Prostate gland (tissue), 2 donors: ENCODE measurements at regions not wholly inside any gene's neighbourhood (a gene's known extent, or its start where the extent isn't known, plus 50 kb on each side); places are given as distances from the start of the nearest gene placed in this dataset.

Experiments used
- DNase-seq: peaks from one replicate; pipeline ENCODE4 v3.0.0-alpha.2; 2019; ENCODE audit warnings: low spot score
- H3K27ac ChIP-seq, 2 donors: fragments of 200-600 bp; sonication (generic); 2 replicates each; pipeline ENCODE4 v1.5.1; 2017 to 2019
- H3K27me3 ChIP-seq: fragments of 200-600 bp; sonication (generic); replicated peaks from 2 replicates; pipeline ENCODE4 v1.5.1; 2019; ENCODE audit not compliant: insufficient read depth
- H3K36me3 ChIP-seq, 2 donors: fragments of 200-600 bp; sonication (generic); 1 replicate in 1 of 2; 2 replicates in 1 of 2; pipeline versions ENCODE4 v1.5.1 to v1.8.1; 2017 to 2019
- H3K4me1 ChIP-seq: fragments of 200-600 bp; sonication (generic); replicated peaks from 2 replicates; pipeline ENCODE4 v1.5.1; 2019
- H3K4me3 ChIP-seq, 2 donors: fragments of 200-600 bp; sonication (generic); 2 replicates each; pipeline ENCODE4 v1.5.1; 2017 to 2019
- H3K9me3 ChIP-seq: fragments of 200-600 bp; sonication (generic); 2 replicates; pipeline ENCODE4 v1.5.1; 2017
- CTCF ChIP-seq, 4 experiments: fragments of 200-600 bp in 2 of 4; fragments of 450-650 bp in 2 of 4; sonication (generic) in 2 of 4; IDR thresholded peaks; 1 replicate in 3 of 4; 2 replicates in 1 of 4; pipeline ENCODE4 v1.5.1; 2016 to 2019; ENCODE audit warnings: antibody characterized with exemption in 4 of 4, mild to moderate bottlenecking in 2 of 4, moderate library complexity in 2 of 4
- POLR2A ChIP-seq: fragments of 450-650 bp; IDR thresholded peaks from one replicate; pipeline ENCODE4 v1.6.1; 2016; ENCODE audit warnings: antibody characterized with exemption, mild to moderate bottlenecking
- POLR2AphosphoS5 ChIP-seq: sonication (generic); formaldehyde crosslinking; IDR thresholded peaks from one replicate; pipeline ENCODE4 v1.6.1; 2017; ENCODE audit warnings: antibody characterized with exemption
- WGBS: methylation state at CpG from one replicate; pipeline ENCODE4 v1.1.5; 2018; 5-methylcytosine and 5-hydroxymethylcytosine counted together
- intact Hi-C: fragments of 100-400 bp; cut with DNase I; formaldehyde crosslinking; loops from one replicate; pipeline ENCODE4 v1.14.2; 2022

GRCh38 chr18:34159691-34160185 is 65.0 kb downstream of the NOL4 start:
- Histone ChIP-seq H3K4me1 (no peaks in the 10 kb centered on the region), H3K27me3 (no peaks in the 10 kb centered on the region), H3K4me3 (no peak overlapping the region), H3K27ac (no peak overlapping the region), H3K9me3 (no peaks in the 10 kb centered on the region), H3K36me3 (no peaks in the 10 kb centered on the region)
- 55% methylated on average over 14 of the region's 14 CpGs for WGBS
- DNase-seq, result no peak
- TF ChIP-seq CTCF (IDR thresholded peaks at IDR 0.05) (no peak), POLR2A (no peak), POLR2AphosphoS5 (no peak)
- intact Hi-C loops, result no loop called here

GRCh38 chr18:34158881-34159690 is 65.6 kb downstream of the NOL4 start:
- Histone ChIP-seq H3K4me3 (no peak overlapping the region), H3K4me1 (no peaks in the 10 kb centered on the region), H3K36me3 (no peaks in the 10 kb centered on the region), H3K9me3 (no peaks in the 10 kb centered on the region), H3K27ac (no peak overlapping the region), H3K27me3 (no peaks in the 10 kb centered on the region)
- DNase-seq, result no peak
- no peak for TF ChIP-seq POLR2A
- TF ChIP-seq POLR2AphosphoS5, result no peak
- no peak for TF ChIP-seq CTCF (IDR thresholded peaks at IDR 0.05)
- 2% methylated on average over 46 of the region's 54 CpGs for WGBS
- intact Hi-C loops, result no loop called here

- intact Hi-C loops, result no loop called here
Measured at GRCh38 chr18:34153711-34154110, 71.0 kb downstream of the NOL4 start.

GRCh38 chr18:34131006-34131405 is 93.7 kb downstream of the NOL4 start:
- no peaks in the 10 kb centered on the region for H3K27me3 ChIP-seq
- no peak for DNase-seq
- 68% methylated on average over 1 of the region's 1 CpG for WGBS
- no peaks in the 10 kb centered on the region for H3K4me1 ChIP-seq
- TF ChIP-seq POLR2A, result no peak
- no peak for TF ChIP-seq POLR2AphosphoS5
- TF ChIP-seq CTCF (IDR thresholded peaks at IDR 0.05), result no peak
- no peak overlapping the region for H3K27ac ChIP-seq
- intact Hi-C loops, result no loop called here
- no peaks in the 10 kb centered on the region for H3K36me3 ChIP-seq
- H3K9me3 ChIP-seq, result no peaks in the 10 kb centered on the region
- no peak overlapping the region for H3K4me3 ChIP-seq

More at GRCh38 chr18:34153711-34154110, 71.0 kb downstream of the NOL4 start:
- TF ChIP-seq POLR2A, result no peak
- TF ChIP-seq CTCF (IDR thresholded peaks at IDR 0.05), result no peak
- no peaks in the 10 kb centered on the region for H3K27me3 ChIP-seq
- 44% methylated on average over 1 of the region's 1 CpG for WGBS
- H3K4me1 ChIP-seq, result no peaks in the 10 kb centered on the region
- H3K4me3 ChIP-seq, result no peak overlapping the region
- H3K27ac ChIP-seq, result no peak overlapping the region
- no peaks in the 10 kb centered on the region for H3K36me3 ChIP-seq
- no peaks in the 10 kb centered on the region for H3K9me3 ChIP-seq
- DNase-seq, result no peak

GRCh38 chr18:34128436-34128835 is 96.3 kb downstream of the NOL4 start:
- no peaks in the 10 kb centered on the region for H3K4me1 ChIP-seq
- no peak overlapping the region for H3K27ac ChIP-seq
- H3K4me3 ChIP-seq, result no peak overlapping the region
- no peak for DNase-seq
- intact Hi-C loops, result no loop called here
- no peaks in the 10 kb centered on the region for H3K27me3 ChIP-seq
- TF ChIP-seq POLR2A (no peak), CTCF (IDR thresholded peaks at IDR 0.05) (no peak), POLR2AphosphoS5 (no peak)
- no peaks in the 10 kb centered on the region for H3K9me3 ChIP-seq
- H3K36me3 ChIP-seq, result no peaks in the 10 kb centered on the region
